ENCODE measurements at regions not wholly inside any gene's neighbourhood (a gene's known extent, or its start where the extent isn't known, plus 50 kb on each side); places are given as distances from the start of the nearest gene placed in this dataset.

DNA sequence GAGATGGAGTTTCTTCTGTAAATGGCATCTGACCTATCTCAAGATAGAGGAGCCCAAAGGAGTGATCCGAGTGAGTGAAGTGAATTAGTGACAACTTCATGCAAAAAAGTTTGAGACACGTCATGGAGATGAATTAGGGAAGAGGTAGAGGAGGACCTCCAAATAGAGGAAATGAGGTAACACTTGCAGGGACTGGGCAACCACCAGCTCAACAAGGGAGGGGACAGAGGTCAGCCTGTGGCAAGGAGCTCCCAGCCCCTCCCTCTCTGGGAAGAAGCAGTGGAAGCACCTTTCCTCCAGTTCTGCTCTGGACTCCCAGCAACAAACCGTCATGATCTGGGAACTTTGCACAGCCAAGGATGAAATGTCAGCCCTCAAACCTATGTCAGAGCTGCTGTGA, 83.5 kb upstream of the IKZF1 start:
- no peaks in the 10 kb centered on the region for H3K27me3 ChIP-seq (ENCODE audit: control insufficient read depth, insufficient read depth, low read length, poor library complexity, severe bottlenecking)
- no peaks in the 10 kb centered on the region for H3K36me3 Mint-ChIP-seq (ENCODE audit: low read depth)
- DNase-seq: no peak
- no peaks in the 10 kb centered on the region for H3K4me1 Mint-ChIP-seq
- H3K9me3 ChIP-seq (ENCODE audit: control insufficient read depth, low read length): no peaks in the 10 kb centered on the region
- no peak overlapping the region for H3K4me3 ChIP-seq (ENCODE audit: low read length)
- no peak overlapping the region for H3K27ac Mint-ChIP-seq
- peaks cover 9% of the 10 kb centered on the region for H3K9me3 Mint-ChIP-seq
- WGBS, 2 experiments (ENCODE audit: insufficient coverage in 1 of 2, insufficient read length in 1 of 2): 93 to 100% methylated on average over 1 to 3 of the region's 3 CpGs
- H3K4me1 ChIP-seq (ENCODE audit: control insufficient read depth, insufficient read depth, low read length): no peaks in the 10 kb centered on the region
- TF ChIP-seq, protein P1, sequence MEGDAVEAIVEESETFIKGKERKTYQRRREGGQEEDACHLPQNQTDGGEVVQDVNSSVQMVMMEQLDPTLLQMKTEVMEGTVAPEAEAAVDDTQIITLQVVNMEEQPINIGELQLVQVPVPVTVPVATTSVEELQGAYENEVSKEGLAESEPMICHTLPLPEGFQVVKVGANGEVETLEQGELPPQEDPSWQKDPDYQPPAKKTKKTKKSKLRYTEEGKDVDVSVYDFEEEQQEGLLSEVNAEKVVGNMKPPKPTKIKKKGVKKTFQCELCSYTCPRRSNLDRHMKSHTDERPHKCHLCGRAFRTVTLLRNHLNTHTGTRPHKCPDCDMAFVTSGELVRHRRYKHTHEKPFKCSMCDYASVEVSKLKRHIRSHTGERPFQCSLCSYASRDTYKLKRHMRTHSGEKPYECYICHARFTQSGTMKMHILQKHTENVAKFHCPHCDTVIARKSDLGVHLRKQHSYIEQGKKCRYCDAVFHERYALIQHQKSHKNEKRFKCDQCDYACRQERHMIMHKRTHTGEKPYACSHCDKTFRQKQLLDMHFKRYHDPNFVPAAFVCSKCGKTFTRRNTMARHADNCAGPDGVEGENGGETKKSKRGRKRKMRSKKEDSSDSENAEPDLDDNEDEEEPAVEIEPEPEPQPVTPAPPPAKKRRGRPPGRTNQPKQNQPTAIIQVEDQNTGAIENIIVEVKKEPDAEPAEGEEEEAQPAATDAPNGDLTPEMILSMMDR (conservative IDR thresholded peaks at IDR 0.05): no peak
- no peaks in the 10 kb centered on the region for H3K36me3 ChIP-seq (ENCODE audit: control insufficient read depth, insufficient read depth, low read length)
- no peaks in the 10 kb centered on the region for H3K27me3 Mint-ChIP-seq (ENCODE audit: insufficient read depth)
- H3K27ac ChIP-seq (ENCODE audit: low read depth, low read length): no peak overlapping the region
- H3K4me3 Mint-ChIP-seq: no peak overlapping the region
- no peak overlapping the region for H3K9ac ChIP-seq (ENCODE audit: extremely low read depth, low read length, poor library complexity, severe bottlenecking)

DNA sequence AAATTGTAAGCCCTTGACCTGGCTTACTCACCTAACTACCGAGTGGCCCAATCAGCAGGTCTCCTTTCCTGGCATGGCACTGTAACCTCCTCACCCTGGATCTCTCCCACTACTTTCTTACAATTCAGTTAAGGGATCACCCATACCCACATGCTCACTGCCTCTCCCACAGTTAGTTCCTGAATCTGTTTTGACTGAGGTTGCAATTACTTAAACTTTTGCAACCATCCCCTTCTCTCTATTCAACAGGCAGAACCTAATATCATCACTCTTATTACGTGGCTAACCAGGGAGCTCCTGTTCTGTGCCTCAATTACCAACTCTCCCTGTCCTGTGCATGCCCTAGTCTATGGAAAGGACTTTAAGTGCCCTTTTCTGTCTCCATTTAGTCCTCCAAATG, 84.2 kb upstream of the IKZF1 start:
- DNase-seq: no peak
- WGBS, 2 experiments (ENCODE audit: insufficient coverage in 1 of 2, insufficient read length in 1 of 2): 73 to 85% methylated on average over 2 of the region's 2 CpGs
- TF ChIP-seq, protein P1 (conservative IDR thresholded peaks at IDR 0.05): no peak
- no peak overlapping the region for H3K4me3 Mint-ChIP-seq
- Histone ChIP-seq H3K36me3 (ENCODE audit: control insufficient read depth, insufficient read depth, low read length) (no peaks in the 10 kb centered on the region), H3K27me3 (ENCODE audit: control insufficient read depth, insufficient read depth, low read length, poor library complexity, severe bottlenecking) (no peaks in the 10 kb centered on the region), H3K9ac (ENCODE audit: extremely low read depth, low read length, poor library complexity, severe bottlenecking) (no peak overlapping the region), H3K9me3 (ENCODE audit: control insufficient read depth, low read length) (no peaks in the 10 kb centered on the region), H3K4me3 (ENCODE audit: low read length) (no peak overlapping the region), H3K27ac (ENCODE audit: low read depth, low read length) (no peak overlapping the region), H3K4me1 (ENCODE audit: control insufficient read depth, insufficient read depth, low read length) (no peaks in the 10 kb centered on the region)
- H3K4me1 Mint-ChIP-seq: no peaks in the 10 kb centered on the region
- H3K27ac Mint-ChIP-seq: no peak overlapping the region
- peaks cover 9% of the 10 kb centered on the region for H3K9me3 Mint-ChIP-seq
- no peaks in the 10 kb centered on the region for H3K36me3 Mint-ChIP-seq (ENCODE audit: low read depth)
- H3K27me3 Mint-ChIP-seq (ENCODE audit: insufficient read depth): no peaks in the 10 kb centered on the region

DNA sequence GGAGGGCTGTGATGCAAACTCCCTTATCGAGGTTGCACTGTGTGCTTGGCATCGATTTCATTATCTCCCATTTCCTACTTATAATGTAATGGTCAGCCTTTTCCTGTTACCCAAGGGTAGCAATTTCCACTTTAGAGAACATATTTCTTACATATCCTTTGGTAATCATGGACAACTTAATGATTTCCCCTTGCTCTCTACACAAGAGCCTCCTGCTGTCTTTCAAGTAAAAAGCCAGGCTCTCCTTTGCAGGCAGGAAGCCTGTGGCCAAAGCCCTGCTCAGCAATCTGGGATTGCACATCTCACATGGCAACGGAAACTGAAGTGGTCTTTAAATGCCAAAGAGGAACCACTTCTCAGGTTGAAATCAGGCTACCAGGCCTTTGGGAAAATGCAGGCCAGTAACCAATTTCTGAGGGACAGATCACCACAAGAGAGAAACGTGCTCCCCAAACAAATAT, 86.7 kb upstream of the IKZF1 start:
- Histone ChIP-seq H3K4me3 (ENCODE audit: low read length) (no peak overlapping the region), H3K27me3 (ENCODE audit: control insufficient read depth, insufficient read depth, low read length, poor library complexity, severe bottlenecking) (no peaks in the 10 kb centered on the region)
- WGBS, 2 experiments (ENCODE audit: insufficient coverage in 1 of 2, insufficient read length in 1 of 2): 86 to 100% methylated on average over 3 to 4 of the region's 4 CpGs

More for the DNA sequence above, 86.7 kb upstream of the IKZF1 start:
- Mint-ChIP-seq H3K9me3 (peaks cover 3% of the 10 kb centered on the region), H3K4me1 (no peaks in the 10 kb centered on the region), H3K36me3 (ENCODE audit: low read depth) (no peaks in the 10 kb centered on the region), H3K27ac (no peak overlapping the region), H3K4me3 (no peak overlapping the region), H3K27me3 (ENCODE audit: insufficient read depth) (no peaks in the 10 kb centered on the region)
- peak; percentile 11 for DNase-seq
- Histone ChIP-seq H3K36me3 (ENCODE audit: control insufficient read depth, insufficient read depth, low read length) (no peaks in the 10 kb centered on the region), H3K9me3 (ENCODE audit: control insufficient read depth, low read length) (no peaks in the 10 kb centered on the region), H3K27ac (ENCODE audit: low read depth, low read length) (no peak overlapping the region), H3K9ac (ENCODE audit: extremely low read depth, low read length, poor library complexity, severe bottlenecking) (no peak overlapping the region), H3K4me1 (ENCODE audit: control insufficient read depth, insufficient read depth, low read length) (no peaks in the 10 kb centered on the region)
- TF ChIP-seq, protein P1 (conservative IDR thresholded peaks at IDR 0.05): no peak
